SK-N-SH (cell line): ENCODE measurements at regions not wholly inside any gene's neighbourhood (a gene's known extent, or its start where the extent isn't known, plus 50 kb on each side); places are given as distances from the start of the nearest gene placed in this dataset.

Source experiments
- CTCF ChIA-PET: fragments of 300-600, 350-600 bp; formaldehyde crosslinking; extraction: SDS; loops from one replicate; lab custom pipeline; 2021; lab: Yijun Ruan, JAX
- POLR2A ChIA-PET: fragments of 350-600 bp; sonication (Branson Sonifier 250); formaldehyde crosslinking; extraction: SDS; loops from one replicate; lab custom pipeline; 2020; ENCODE audit warnings: antibody characterized with exemption, inconsistent platforms; lab: Yijun Ruan, JAX
- DNase-seq: peaks from one replicate; pipeline ENCODE4 v3.0.0; 2012
- H2AFZ ChIP-seq: fragments of 200-600 bp; sonication (generic); 2 replicates; pipeline ENCODE4 v1.8.1; 2016; ENCODE audit warnings: antibody characterized with exemption, mild to moderate bottlenecking, low read depth
- H3F3A ChIP-seq: fragments of 200-600 bp; sonication (generic); replicated peaks from 2 replicates; pipeline ENCODE3; 2016; ENCODE audit warnings: antibody characterized with exemption, mild to moderate bottlenecking; ENCODE audit not compliant: insufficient read depth
- H3K27ac ChIP-seq, 2 experiments: fragments of 200-500 bp in 1 of 2; fragments of 200-600 bp in 1 of 2; sonication (Bioruptor generic) in 1 of 2; sonication (generic), shearing (Covaris generic) in 1 of 2; 2 replicates each; pipeline versions ENCODE4 v1.5.1 to v1.6.1; 2014 to 2016; ENCODE audit warnings: low read depth in 2 of 2, inconsistent platforms in 1 of 2, low read length in 1 of 2, mild to moderate bottlenecking in 1 of 2, mixed read lengths in 1 of 2
- H3K27me3 ChIP-seq: fragments of 200-600 bp; sonication (generic), shearing (Covaris generic); 2 replicates; pipeline ENCODE4 v1.6.1; 2016; ENCODE audit warnings: mixed run types; ENCODE audit not compliant: insufficient read depth
- H3K36me3 ChIP-seq, 2 experiments: fragments of 200-500 bp in 1 of 2; fragments of 200-600 bp in 1 of 2; sonication (Bioruptor generic) in 1 of 2; sonication (generic) in 1 of 2; replicated peaks in 1 of 2; 2 replicates each; pipeline versions ENCODE3 to v1.5.1; 2014 to 2016; ENCODE audit warnings: low read length in 1 of 2, mild to moderate bottlenecking in 1 of 2; ENCODE audit not compliant: insufficient read depth in 2 of 2, control insufficient read depth in 1 of 2
- H3K4me1 ChIP-seq, 2 experiments: fragments of 200-500 bp in 1 of 2; fragments of 200-600 bp in 1 of 2; sonication (Bioruptor generic) in 1 of 2; sonication (generic), shearing (Covaris generic) in 1 of 2; 2 replicates each; pipeline versions ENCODE4 v1.5.1 to v1.6.1; 2014 to 2016; ENCODE audit warnings: low read depth in 1 of 2, low read length in 1 of 2, mixed run types in 1 of 2; ENCODE audit not compliant: insufficient read depth in 2 of 2, control insufficient read depth in 1 of 2
- H3K4me2 ChIP-seq: fragments of 200-600 bp; sonication (generic), shearing (Covaris generic); 2 replicates; pipeline ENCODE4 v1.6.1; 2017; ENCODE audit warnings: mixed run types
- H3K4me3 ChIP-seq, 2 experiments: fragments of 200-500 bp in 1 of 2; fragments of 200-600 bp in 1 of 2; sonication (Bioruptor generic) in 1 of 2; sonication (generic), shearing (Covaris generic) in 1 of 2; 2 replicates each; pipeline versions ENCODE4 v1.5.1 to v1.8.1; 2014 to 2016; ENCODE audit warnings: low read depth in 2 of 2, inconsistent platforms in 1 of 2, low read length in 1 of 2, mild to moderate bottlenecking in 1 of 2, mixed read lengths in 1 of 2, moderate library complexity in 1 of 2
- H3K79me2 ChIP-seq: fragments of 200-600 bp; sonication (generic); 2 replicates; pipeline ENCODE4 v1.8.1; 2017; ENCODE audit warnings: mild to moderate bottlenecking; ENCODE audit not compliant: insufficient read depth
- H3K9ac ChIP-seq: fragments of 200-600 bp; sonication (generic); 2 replicates; pipeline ENCODE4 v1.6.1; 2017; ENCODE audit warnings: mixed run types
- H3K9me2 ChIP-seq: fragments of 200-600 bp; sonication (generic); 2 replicates; pipeline ENCODE4 v1.6.1; 2017; ENCODE audit warnings: mixed run types
- H3K9me3 ChIP-seq: fragments of 200-600 bp; sonication (generic); 2 replicates; pipeline ENCODE4 v1.6.1; 2017; ENCODE audit warnings: mixed run types, mild to moderate bottlenecking, moderate library complexity
- H4K20me1 ChIP-seq: fragments of 200-600 bp; sonication (generic); 2 replicates; pipeline ENCODE4 v1.6.1; 2017; ENCODE audit warnings: mild to moderate bottlenecking, mixed run types; ENCODE audit not compliant: insufficient read depth
- CHD2 ChIP-seq: fragments of 150-350 bp; IDR thresholded peaks from 2 replicates; pipeline ENCODE4 v1.6.1; 2018; ENCODE audit warnings: low read length; ENCODE audit not compliant: partially characterized antibody
- CTCF ChIP-seq: fragments of 200-600 bp; sonication (generic); IDR thresholded peaks from 2 replicates; pipeline ENCODE4 v1.6.1; 2017; ENCODE audit warnings: antibody characterized with exemption, mild to moderate bottlenecking, moderate library complexity
- EP300 ChIP-seq, 2 experiments: IDR thresholded peaks; 2 replicates each; pipeline versions ENCODE4 v1.4.0 to v1.6.1; 2012; ENCODE audit warnings: borderline replicate concordance in 1 of 2, low read depth in 1 of 2, low read length in 1 of 2
- FOXJ3 ChIP-seq: sonication (generic); formaldehyde crosslinking; IDR thresholded peaks from 2 replicates; pipeline ENCODE4 v1.5.1; 2020; ENCODE audit warnings: mild to moderate bottlenecking, missing genetic modification reagents
- JUND ChIP-seq: IDR thresholded peaks from 2 replicates; pipeline ENCODE4 v1.4.0; 2012
- MXI1 ChIP-seq: IDR thresholded peaks from 2 replicates; pipeline ENCODE4 v1.6.1; 2012; ENCODE audit warnings: mild to moderate bottlenecking, low read depth, low read length, improper control_type of control experiment
- NFIC ChIP-seq: IDR thresholded peaks from 2 replicates; pipeline ENCODE4 v1.4.0; 2012; ENCODE audit warnings: borderline replicate concordance
- NRF1 ChIP-seq: IDR thresholded peaks from 2 replicates; pipeline ENCODE4 v1.6.1; 2012; ENCODE audit warnings: low read depth, mild to moderate bottlenecking, low read length
- PBX3 ChIP-seq: IDR thresholded peaks from 2 replicates; pipeline ENCODE4; 2012
- POLR2AphosphoS5 ChIP-seq: IDR thresholded peaks from 2 replicates; pipeline ENCODE4 v1.6.1; 2012; ENCODE audit warnings: low read depth, low read length
- RAD21 ChIP-seq: IDR thresholded peaks from 2 replicates; pipeline ENCODE4 v1.6.1; 2012; ENCODE audit warnings: mild to moderate bottlenecking, low read length
- REST ChIP-seq: IDR thresholded peaks from 2 replicates; pipeline ENCODE4 v1.6.1; 2012; ENCODE audit warnings: mild to moderate bottlenecking, low read depth, low read length, moderate library complexity
- RFX5 ChIP-seq: IDR thresholded peaks from 2 replicates; pipeline ENCODE4 v1.6.1; 2012; ENCODE audit warnings: mild to moderate bottlenecking, improper control_type of control experiment, low read length
- RXRA ChIP-seq: IDR thresholded peaks from 2 replicates; pipeline ENCODE4 v1.4.0; 2012; ENCODE audit warnings: low read depth, mild to moderate bottlenecking, borderline replicate concordance
- SIN3A ChIP-seq: IDR thresholded peaks from 2 replicates; pipeline ENCODE4 v1.6.1; 2012; ENCODE audit warnings: low read depth, mild to moderate bottlenecking, low read length, moderate library complexity, borderline replicate concordance
- SMC3 ChIP-seq: IDR thresholded peaks from 2 replicates; pipeline ENCODE4 v1.6.1; 2012; ENCODE audit warnings: low read depth, low read length, improper control_type of control experiment
- TAF1 ChIP-seq: IDR thresholded peaks from 2 replicates; pipeline ENCODE4 v1.6.1; 2012; ENCODE audit warnings: low read depth, mild to moderate bottlenecking, low read length, moderate library complexity, borderline replicate concordance
- WGBS: methylation state at CpG from one replicate; pipeline ENCODE4 v1.1.6; 2017; ENCODE audit warnings: low lambda C conversion rate; 5-methylcytosine and 5-hydroxymethylcytosine counted together

- H3K9me3 ChIP-seq = no peaks in the 10 kb centered on the region
- no peaks in the 10 kb centered on the region for H3K27me3 ChIP-seq
- no peaks in the 10 kb centered on the region for H3F3A ChIP-seq
- no peak overlapping the region for H3K4me3 ChIP-seq
- H3K4me1 ChIP-seq = no peaks in the 10 kb centered on the region; a peak in 1 of 4 replicates
- no peaks in the 10 kb centered on the region for H4K20me1 ChIP-seq
- peak; percentile 27 for DNase-seq
- H3K9ac ChIP-seq = no peak overlapping the region
- H2AFZ ChIP-seq = no peak overlapping the region
- no peak overlapping the region for H3K27ac ChIP-seq
- WGBS = 25% methylated on average over 12 of the region's 12 CpGs
- H3K79me2 ChIP-seq = no peaks in the 10 kb centered on the region
- TF ChIP-seq RFX5 = no peak
- peak; percentile 60; the same call in 1 of the 2 replicates for TF ChIP-seq REST
- no peak overlapping the region for H3K4me2 ChIP-seq
- no peaks in the 10 kb centered on the region for H3K36me3 ChIP-seq
- ChIA-PET CTCF (interaction anchor here (1.0 kb wide), 1 partner anchor 11 kb away, joined by 3 read pairs; no protein-coding TSS in a partner anchor), POLR2A (no interaction called here)
- no peaks in the 10 kb centered on the region for H3K9me2 ChIP-seq
Measured at GRCh38 chr9:119639287-119639955, 270.2 kb upstream of the BRINP1 start.

GRCh38 chr9:119634006-119634405, 264.8 kb upstream of the BRINP1 start:
- DNase-seq = no peak
- ChIA-PET POLR2A (no interaction called here), CTCF (no interaction called here)
- Histone ChIP-seq H3K4me3 (no peak overlapping the region), H3K27ac (no peak overlapping the region), H4K20me1 (no peaks in the 10 kb centered on the region), H3K9me2 (no peaks in the 10 kb centered on the region), H2AFZ (no peak overlapping the region), H3K9ac (no peak overlapping the region), H3F3A (no peaks in the 10 kb centered on the region), H3K4me2 (no peak overlapping the region), H3K9me3 (no peaks in the 10 kb centered on the region), H3K27me3 (no peaks in the 10 kb centered on the region), H3K4me1 (no peaks in the 10 kb centered on the region), H3K79me2 (no peaks in the 10 kb centered on the region), H3K36me3 (no peaks in the 10 kb centered on the region)
- 27% methylated on average over 8 of the region's 8 CpGs for WGBS
- TF ChIP-seq RXRA = no peak
- no peak for TF ChIP-seq PBX3
- no peak for TF ChIP-seq RAD21
- TF ChIP-seq CTCF = no peak
- no peak for TF ChIP-seq MXI1
- no peak for TF ChIP-seq TAF1
- TF ChIP-seq SIN3A = no peak
- TF ChIP-seq NFIC = no peak
- TF ChIP-seq REST = no peak
- no peak for TF ChIP-seq CHD2
- no peak for TF ChIP-seq SMC3
- no peak for TF ChIP-seq EP300 (IDR thresholded peaks at IDR 0.05; ENCODE audit: borderline replicate concordance in 1 of 2, low read depth in 1 of 2, low read length in 1 of 2)
- no peak for TF ChIP-seq JUND
- TF ChIP-seq POLR2AphosphoS5 = no peak
- no peak for TF ChIP-seq NRF1
- TF ChIP-seq FOXJ3 (CRISPR knock-in tag) = no peak
